Body of pancreas (tissue), 4 donors: ENCODE measurements at regions not wholly inside any gene's neighbourhood (a gene's known extent, or its start where the extent isn't known, plus 50 kb on each side); places are given as distances from the start of the nearest gene placed in this dataset.

Source experiments
- ATAC-seq: fragments of 150-250 bp; one replicate; pipeline ENCODE4 v1.9.1; 2016
- DNase-seq, 4 donors: peaks; one replicate each; pipeline ENCODE4 v3.0.0-alpha.2; 2019
- H3K27ac ChIP-seq, 4 donors: fragments of 200-600 bp; sonication (generic); 1 replicate in 3 of 4; 2 replicates in 1 of 4; pipeline versions ENCODE4 v1.5.1 to v1.6.1; 2016 to 2019; ENCODE audit warnings: mild to moderate bottlenecking in 1 of 4, mixed read lengths in 1 of 4, moderate library complexity in 1 of 4
- H3K27me3 ChIP-seq, 2 donors: fragments of 200-600 bp; sonication (generic); one replicate each; pipeline ENCODE4 v1.6.0; 2016; ENCODE audit warnings: mild to moderate bottlenecking in 1 of 2
- H3K36me3 ChIP-seq, 2 donors: fragments of 200-600 bp; sonication (generic); replicated peaks in 1 of 2; 2 replicates each; pipeline ENCODE4 v1.5.1; 2016; ENCODE audit warnings: low read depth in 2 of 2; ENCODE audit not compliant: insufficient read depth in 1 of 2
- H3K4me1 ChIP-seq: fragments of 200-600 bp; sonication (generic); one replicate; pipeline ENCODE4 v1.6.0; 2016
- H3K4me3 ChIP-seq, 2 donors: fragments of 200-600 bp; sonication (generic); 1 replicate in 1 of 2; 2 replicates in 1 of 2; pipeline ENCODE4 v1.5.1; 2016 to 2019
- H3K9me3 ChIP-seq, 3 donors: fragments of 200-600 bp; sonication (generic); 1 replicate in 2 of 3; 2 replicates in 1 of 3; pipeline ENCODE4 v1.5.1; 2016
- CTCF ChIP-seq, 7 experiments: fragments of 450-650 bp in 4 of 7; fragments of 200-600 bp in 3 of 7; sonication (generic) in 3 of 7; IDR thresholded peaks; one replicate each; pipeline ENCODE4 v1.5.1; 2016 to 2019; ENCODE audit warnings: antibody characterized with exemption in 7 of 7
- POLR2A ChIP-seq, 3 donors: fragments of 450-650 bp; IDR thresholded peaks; one replicate each; pipeline ENCODE4 v1.6.1; 2016; ENCODE audit warnings: antibody characterized with exemption in 3 of 3, mild to moderate bottlenecking in 2 of 3
- WGBS, 2 donors: methylation state at CpG; one replicate each; pipeline ENCODE4 v1.1.5; 2017; 5-methylcytosine and 5-hydroxymethylcytosine counted together
- intact Hi-C: fragments of 100-400 bp; cut with DNase I; formaldehyde crosslinking; loops from one replicate; pipeline ENCODE4 v1.15.1; 2023

- H3K36me3 ChIP-seq = no peaks in the 10 kb centered on the region
- no peak overlapping the region for H3K27ac ChIP-seq
- intact Hi-C loops = no loop called here
- no peaks in the 10 kb centered on the region for H3K4me1 ChIP-seq
- ATAC-seq (no peak), DNase-seq (no peak)
- no peak overlapping the region for H3K4me3 ChIP-seq
- no peak for TF ChIP-seq CTCF (IDR thresholded peaks at IDR 0.05)
- 92 to 97% methylated on average over 2 of the region's 2 CpGs for WGBS, 2 donors
- H3K27me3 ChIP-seq = no peaks in the 10 kb centered on the region
- H3K9me3 ChIP-seq = no peaks in the 10 kb centered on the region
Observed at GRCh38 chr18:45151645-45152044, 463.6 kb upstream of the SLC14A2 start.

GRCh38 chr18:45155526-45155925, 459.8 kb upstream of the SLC14A2 start:
- H3K27me3 ChIP-seq = no peaks in the 10 kb centered on the region
- ATAC-seq (no peak), DNase-seq (no peak)
- no peaks in the 10 kb centered on the region for H3K4me1 ChIP-seq
- no peaks in the 10 kb centered on the region for H3K9me3 ChIP-seq
- no peaks in the 10 kb centered on the region for H3K36me3 ChIP-seq
- TF ChIP-seq CTCF (IDR thresholded peaks at IDR 0.05) (no peak), POLR2A (IDR thresholded peaks at IDR 0.05) (no peak)
- H3K27ac ChIP-seq = no peak overlapping the region
- H3K4me3 ChIP-seq = no peak overlapping the region
- intact Hi-C loops = no loop called here

GRCh38 chr18:45156946-45157345, 458.3 kb upstream of the SLC14A2 start:
- no peak overlapping the region for H3K27ac ChIP-seq
- intact Hi-C loops = no loop called here
- WGBS, 2 donors = 84 to 96% methylated on average over 3 of the region's 3 CpGs
- no peaks in the 10 kb centered on the region for H3K27me3 ChIP-seq
- H3K9me3 ChIP-seq = no peaks in the 10 kb centered on the region
- ATAC-seq = no peak
- no peaks in the 10 kb centered on the region for H3K4me1 ChIP-seq
- H3K4me3 ChIP-seq = no peak overlapping the region
- TF ChIP-seq POLR2A (IDR thresholded peaks at IDR 0.05) (no peak), CTCF (IDR thresholded peaks at IDR 0.05) (no peak)
- no peaks in the 10 kb centered on the region for H3K36me3 ChIP-seq
- DNase-seq = no peak

- Histone ChIP-seq H3K27me3 (no peaks in the 10 kb centered on the region), H3K27ac (no peak overlapping the region), H3K4me1 (no peaks in the 10 kb centered on the region), H3K4me3 (no peak overlapping the region), H3K36me3 (no peaks in the 10 kb centered on the region), H3K9me3 (no peaks in the 10 kb centered on the region)
- 85% methylated on average over 1 of the region's 1 CpG for WGBS, 2 donors
- no peak for TF ChIP-seq CTCF (IDR thresholded peaks at IDR 0.05)
- no peak for TF ChIP-seq POLR2A (IDR thresholded peaks at IDR 0.05)
- intact Hi-C loops = no loop called here
- ATAC-seq (no peak), DNase-seq (no peak)
Observed at GRCh38 chr18:45157576-45157975, 457.7 kb upstream of the SLC14A2 start.

GRCh38 chr18:45161850-45162249, 453.4 kb upstream of the SLC14A2 start:
- H3K4me1 ChIP-seq = no peaks in the 10 kb centered on the region
- ATAC-seq (no peak), DNase-seq (no peak)
- H3K36me3 ChIP-seq = no peaks in the 10 kb centered on the region
- 57 to 90% methylated on average over 6 of the region's 6 CpGs for WGBS, 2 donors
- H3K4me3 ChIP-seq = no peak overlapping the region
- no peaks in the 10 kb centered on the region for H3K9me3 ChIP-seq
- H3K27me3 ChIP-seq = no peaks in the 10 kb centered on the region
- intact Hi-C loops = no loop called here
- no peak for TF ChIP-seq CTCF (IDR thresholded peaks at IDR 0.05)
- TF ChIP-seq POLR2A (IDR thresholded peaks at IDR 0.05) = no peak
- H3K27ac ChIP-seq = no peak overlapping the region
